ENCODE measurements at regions not wholly inside any gene's neighbourhood (a gene's known extent, or its start where the extent isn't known, plus 50 kb on each side); places are given as distances from the start of the nearest gene placed in this dataset.

DNA sequence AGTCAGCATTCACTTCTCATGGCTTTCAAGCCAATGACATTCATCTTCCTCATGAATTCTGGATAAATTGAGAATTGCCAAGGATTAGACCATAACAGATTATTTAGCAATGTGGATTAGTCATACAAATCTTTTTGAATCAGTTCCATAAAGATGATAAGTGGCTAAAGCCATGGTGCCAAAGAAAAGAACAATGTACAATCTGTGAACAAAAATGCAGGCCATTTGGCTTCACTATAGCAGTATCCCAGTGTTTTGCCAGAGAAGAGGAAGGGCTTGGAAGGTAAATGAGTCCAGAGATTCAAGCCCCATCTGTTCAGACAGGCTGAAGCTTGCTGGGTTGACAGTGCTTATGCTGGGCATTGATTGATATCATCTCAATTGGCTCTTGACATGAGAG, 376.4 kb upstream of the LRRC7 start:
- DNase-seq = no peak
- Histone ChIP-seq H3K27ac (no peak overlapping the region), H3K4me3 (no peak overlapping the region), H3K9ac (no peak overlapping the region), H3K9me2 (ENCODE audit: insufficient read depth) (no peaks in the 10 kb centered on the region), H2AFZ (no peak overlapping the region), H3K4me2 (ENCODE audit: unreplicated experiment) (no peak overlapping the region), H3K36me3 (ENCODE audit: low read depth) (no peaks in the 10 kb centered on the region), H4K20me1 (ENCODE audit: insufficient read depth) (no peaks in the 10 kb centered on the region), H3K27me3 (replicated peaks; ENCODE audit: insufficient read depth) (no peaks in the 10 kb centered on the region), H3F3A (ENCODE audit: insufficient read depth) (no peaks in the 10 kb centered on the region), H3K4me1 (ENCODE audit: insufficient read depth) (no peaks in the 10 kb centered on the region), H3K79me2 (ENCODE audit: insufficient read depth) (no peaks in the 10 kb centered on the region), H3K9me3 (ENCODE audit: low read depth) (no peaks in the 10 kb centered on the region)
- in situ Hi-C loops (cut with MboI) = no loop called here
- no peak for TF ChIP-seq EZH2phosphoT487 (IDR thresholded peaks at IDR 0.05; ENCODE audit: insufficient read depth, low read depth)
- no peak for TF ChIP-seq EZH2 (IDR thresholded peaks at IDR 0.05; ENCODE audit: insufficient read depth, poor library complexity, severe bottlenecking)

DNA sequence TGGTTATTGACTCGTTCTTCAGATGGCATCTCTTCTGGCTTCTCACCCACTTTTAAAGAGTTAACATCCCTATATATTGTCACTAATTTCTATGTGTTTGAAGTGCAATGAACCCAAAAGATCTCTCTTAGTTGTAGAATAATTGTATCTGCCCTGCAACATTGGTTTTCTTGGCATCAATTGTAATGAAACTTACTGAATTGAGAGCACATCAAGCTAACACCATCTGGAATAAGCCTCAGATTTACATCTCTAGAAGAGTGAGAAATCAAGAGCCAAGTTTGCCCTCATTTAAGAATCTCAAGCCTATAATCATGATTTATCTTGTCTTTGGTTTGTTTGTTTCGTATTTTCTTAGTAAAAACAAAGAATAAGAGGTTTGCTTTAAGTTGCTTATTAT, 372.6 kb upstream of the LRRC7 start:
- no peaks in the 10 kb centered on the region for H4K20me1 ChIP-seq (ENCODE audit: insufficient read depth)
- H3K4me1 ChIP-seq (ENCODE audit: insufficient read depth) = no peaks in the 10 kb centered on the region
- H3K4me2 ChIP-seq (ENCODE audit: unreplicated experiment) = no peak overlapping the region
- H3K36me3 ChIP-seq (ENCODE audit: low read depth) = no peaks in the 10 kb centered on the region
- no peaks in the 10 kb centered on the region for H3F3A ChIP-seq (ENCODE audit: insufficient read depth)
- no peak overlapping the region for H3K27ac ChIP-seq
- H3K4me3 ChIP-seq = no peak overlapping the region
- 7 to 9% methylated on average over 2 of the region's 2 CpGs for WGBS, 2 experiments (ENCODE audit: low coverage in 1 of 2, low lambda C conversion rate in 2 of 2, missing lambda C conversion rate in 2 of 2)
- no peaks in the 10 kb centered on the region for H3K79me2 ChIP-seq (ENCODE audit: insufficient read depth)
- H3K9me3 ChIP-seq (ENCODE audit: low read depth) = no peaks in the 10 kb centered on the region
- no peak for DNase-seq
- H3K9ac ChIP-seq = no peak overlapping the region
- no peak for TF ChIP-seq EZH2 (IDR thresholded peaks at IDR 0.05; ENCODE audit: insufficient read depth, poor library complexity, severe bottlenecking)
- no peak for TF ChIP-seq EZH2phosphoT487 (IDR thresholded peaks at IDR 0.05; ENCODE audit: insufficient read depth, low read depth)
- in situ Hi-C loops (cut with MboI) = no loop called here
- no peaks in the 10 kb centered on the region for H3K9me2 ChIP-seq (ENCODE audit: insufficient read depth)
- no peaks in the 10 kb centered on the region for H3K27me3 ChIP-seq (replicated peaks; ENCODE audit: insufficient read depth)
- H2AFZ ChIP-seq = no peak overlapping the region

DNA sequence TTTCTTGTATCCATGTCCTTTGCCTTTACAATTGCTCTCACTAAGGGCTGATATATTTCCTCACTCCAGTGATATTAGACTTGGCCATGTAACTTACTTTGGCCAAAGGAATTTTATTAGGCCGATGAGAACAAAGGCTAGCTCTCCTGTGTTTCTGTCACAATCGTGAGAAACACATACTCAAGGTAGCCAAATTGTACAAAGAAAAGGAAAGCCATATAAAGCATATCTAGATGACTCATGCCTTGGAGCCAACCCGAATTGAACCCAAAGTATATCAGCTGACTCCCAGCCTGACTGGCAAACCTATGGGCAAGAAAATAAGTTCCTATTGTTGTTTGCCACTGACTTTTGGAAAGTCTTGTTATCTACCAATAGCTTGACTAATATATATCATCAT, 371.7 kb upstream of the LRRC7 start:
- H3K36me3 ChIP-seq (ENCODE audit: low read depth) = no peaks in the 10 kb centered on the region
- in situ Hi-C loops (cut with MboI) = no loop called here
- no peak for DNase-seq

DNA sequence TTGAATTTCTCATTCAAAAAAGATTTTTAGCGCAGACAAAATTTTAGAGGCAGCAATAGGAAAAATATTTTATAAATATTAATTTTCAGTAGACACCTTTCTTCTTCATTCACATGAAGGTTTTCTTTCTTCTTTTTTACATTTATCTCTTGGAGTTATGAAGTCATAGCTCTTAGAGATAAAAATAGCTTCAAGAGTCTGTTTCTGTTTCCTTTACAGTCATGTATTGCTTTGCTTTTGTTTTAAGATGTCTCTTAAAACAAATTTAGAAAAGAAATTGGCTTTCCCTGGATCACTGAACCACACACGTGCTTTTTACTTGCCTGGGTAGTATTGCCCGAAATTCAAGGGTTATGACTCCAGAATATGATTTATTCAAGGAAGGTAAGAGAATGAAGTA, 369.9 kb upstream of the LRRC7 start:
- WGBS, 2 experiments (ENCODE audit: low coverage in 1 of 2, low lambda C conversion rate in 2 of 2, missing lambda C conversion rate in 2 of 2) = 25 to 31% methylated on average over 3 of the region's 3 CpGs
- no peak for DNase-seq

More for the DNA sequence above, 371.7 kb upstream of the LRRC7 start:
- H3F3A ChIP-seq (ENCODE audit: insufficient read depth) = no peaks in the 10 kb centered on the region
- no peaks in the 10 kb centered on the region for H3K9me3 ChIP-seq (ENCODE audit: low read depth)
- H3K4me3 ChIP-seq = no peak overlapping the region
- 12 to 24% methylated on average over 3 of the region's 3 CpGs for WGBS, 2 experiments (ENCODE audit: low coverage in 1 of 2, low lambda C conversion rate in 2 of 2, missing lambda C conversion rate in 2 of 2)
- H3K27me3 ChIP-seq (replicated peaks; ENCODE audit: insufficient read depth) = no peaks in the 10 kb centered on the region
- H3K9me2 ChIP-seq (ENCODE audit: insufficient read depth) = no peaks in the 10 kb centered on the region
- no peaks in the 10 kb centered on the region for H3K79me2 ChIP-seq (ENCODE audit: insufficient read depth)
- H2AFZ ChIP-seq = no peak overlapping the region
- H3K27ac ChIP-seq = no peak overlapping the region
- H3K9ac ChIP-seq = no peak overlapping the region
- no peak overlapping the region for H3K4me2 ChIP-seq (ENCODE audit: unreplicated experiment)
- TF ChIP-seq EZH2phosphoT487 (IDR thresholded peaks at IDR 0.05; ENCODE audit: insufficient read depth, low read depth) = no peak
- TF ChIP-seq EZH2 (IDR thresholded peaks at IDR 0.05; ENCODE audit: insufficient read depth, poor library complexity, severe bottlenecking) = no peak
- no peaks in the 10 kb centered on the region for H4K20me1 ChIP-seq (ENCODE audit: insufficient read depth)
- H3K4me1 ChIP-seq (ENCODE audit: insufficient read depth) = no peaks in the 10 kb centered on the region

DNA sequence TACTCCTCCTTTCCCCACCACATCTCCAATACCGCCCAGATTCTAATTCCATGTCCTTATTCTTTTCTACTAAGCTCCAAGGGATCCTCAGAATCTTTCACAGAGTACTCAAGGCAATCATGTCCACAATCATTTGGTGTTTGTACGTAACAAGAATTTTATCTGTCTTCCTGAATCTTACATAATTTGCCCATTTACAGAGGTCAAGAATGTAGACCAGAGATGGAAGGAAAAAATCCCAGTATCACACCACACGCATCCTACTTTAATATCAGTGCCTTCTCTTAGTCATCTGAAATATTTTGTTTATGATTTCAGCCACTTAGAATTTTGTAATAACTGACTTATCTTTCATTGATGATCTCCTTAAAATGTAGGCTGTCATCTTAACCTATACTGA, 366.0 kb upstream of the LRRC7 start:
- Histone ChIP-seq H3K27me3 (replicated peaks; ENCODE audit: insufficient read depth) (no peaks in the 10 kb centered on the region), H2AFZ (no peak overlapping the region), H3K4me2 (ENCODE audit: unreplicated experiment) (no peak overlapping the region), H3K4me1 (ENCODE audit: insufficient read depth) (no peaks in the 10 kb centered on the region), H3K36me3 (ENCODE audit: low read depth) (no peaks in the 10 kb centered on the region), H3K9me3 (ENCODE audit: low read depth) (no peaks in the 10 kb centered on the region), H3K9me2 (ENCODE audit: insufficient read depth) (no peaks in the 10 kb centered on the region), H3K9ac (no peak overlapping the region), H3K4me3 (no peak overlapping the region), H4K20me1 (ENCODE audit: insufficient read depth) (no peaks in the 10 kb centered on the region), H3K79me2 (ENCODE audit: insufficient read depth) (no peaks in the 10 kb centered on the region), H3F3A (ENCODE audit: insufficient read depth) (no peaks in the 10 kb centered on the region), H3K27ac (no peak overlapping the region)
- WGBS, 2 experiments (ENCODE audit: low coverage in 1 of 2, low lambda C conversion rate in 2 of 2, missing lambda C conversion rate in 2 of 2) = 20 to 21% methylated on average over 3 of the region's 3 CpGs
- in situ Hi-C loops (cut with MboI) = no loop called here
- no peak for DNase-seq
- TF ChIP-seq EZH2phosphoT487 (IDR thresholded peaks at IDR 0.05; ENCODE audit: insufficient read depth, low read depth) (no peak), EZH2 (IDR thresholded peaks at IDR 0.05; ENCODE audit: insufficient read depth, poor library complexity, severe bottlenecking) (no peak)

More for the DNA sequence above, 369.9 kb upstream of the LRRC7 start:
- no peaks in the 10 kb centered on the region for H3K36me3 ChIP-seq (ENCODE audit: low read depth)
- H3K9ac ChIP-seq = no peak overlapping the region
- in situ Hi-C loops (cut with MboI) = no loop called here
- no peak overlapping the region for H3K4me3 ChIP-seq
- no peak overlapping the region for H3K27ac ChIP-seq
- H3K79me2 ChIP-seq (ENCODE audit: insufficient read depth) = no peaks in the 10 kb centered on the region
- H3K9me2 ChIP-seq (ENCODE audit: insufficient read depth) = no peaks in the 10 kb centered on the region
- TF ChIP-seq EZH2 (IDR thresholded peaks at IDR 0.05; ENCODE audit: insufficient read depth, poor library complexity, severe bottlenecking) (no peak), EZH2phosphoT487 (IDR thresholded peaks at IDR 0.05; ENCODE audit: insufficient read depth, low read depth) (no peak)
- H4K20me1 ChIP-seq (ENCODE audit: insufficient read depth) = no peaks in the 10 kb centered on the region
- no peaks in the 10 kb centered on the region for H3F3A ChIP-seq (ENCODE audit: insufficient read depth)
- H3K4me2 ChIP-seq (ENCODE audit: unreplicated experiment) = no peak overlapping the region
- no peaks in the 10 kb centered on the region for H3K4me1 ChIP-seq (ENCODE audit: insufficient read depth)
- H3K9me3 ChIP-seq (ENCODE audit: low read depth) = no peaks in the 10 kb centered on the region
- no peak overlapping the region for H2AFZ ChIP-seq
- no peaks in the 10 kb centered on the region for H3K27me3 ChIP-seq (replicated peaks; ENCODE audit: insufficient read depth)

Measured in GM23248 (cell line).